Activated B cell treated with CpG ODN at 0.5 μM for 24 hours (primary cell): ENCODE measurements at regions not wholly inside any gene's neighbourhood (a gene's known extent, or its start where the extent isn't known, plus 50 kb on each side); places are given as distances from the start of the nearest gene placed in this dataset.

Source experiments
- ATAC-seq: fragments of 200-7000 bp; cut with Tn5 transposase; one replicate; pipeline ENCODE4 v1.10.0; 2021; ENCODE audit warnings: low read depth, mild to moderate bottlenecking, moderate library complexity
- CTCF ChIA-PET: fragments of 350-600 bp; sonication (Branson Sonifier 250); formaldehyde crosslinking; loops from one replicate; lab custom pipeline; 2021; ENCODE audit warnings: antibody characterized with exemption; lab: Charles Lee
- POLR2A ChIA-PET: fragments of 350-600 bp; sonication (Branson Sonifier 250); formaldehyde crosslinking; loops from one replicate; lab custom pipeline; 2021; ENCODE audit warnings: antibody characterized with exemption; lab: Charles Lee
- DNase-seq: peaks from one replicate; pipeline ENCODE4 v3.0.0; 2022
- H3K27ac Mint-ChIP-seq: one replicate; pipeline ENCODE4 v1.8.0; 2020; ENCODE audit warnings: mixed read lengths
- H3K27me3 Mint-ChIP-seq: one replicate; pipeline ENCODE4 v1.8.0; 2021; ENCODE audit warnings: mixed read lengths
- H3K36me3 Mint-ChIP-seq: one replicate; pipeline ENCODE4 v1.8.0; 2021; ENCODE audit warnings: low read depth, mixed read lengths
- H3K4me1 Mint-ChIP-seq: one replicate; pipeline ENCODE4 v1.8.0; 2021; ENCODE audit warnings: mixed read lengths
- H3K4me3 Mint-ChIP-seq: one replicate; pipeline ENCODE4 v1.8.0; 2020; ENCODE audit warnings: mild to moderate bottlenecking, mixed read lengths
- H3K9me3 Mint-ChIP-seq: one replicate; pipeline ENCODE4 v1.8.0; 2020; ENCODE audit warnings: mixed read lengths
- CTCF ChIP-seq: fragments of 200-600 bp; IDR thresholded peaks from one replicate; pipeline ENCODE4 v1.8.0; 2022; ENCODE audit warnings: antibody characterized with exemption, mild to moderate bottlenecking
- intact Hi-C: fragments of 100-400 bp; cut with micrococcal nuclease; formaldehyde crosslinking; loops from one replicate; pipeline ENCODE4 v1.15.1; 2024

DNA sequence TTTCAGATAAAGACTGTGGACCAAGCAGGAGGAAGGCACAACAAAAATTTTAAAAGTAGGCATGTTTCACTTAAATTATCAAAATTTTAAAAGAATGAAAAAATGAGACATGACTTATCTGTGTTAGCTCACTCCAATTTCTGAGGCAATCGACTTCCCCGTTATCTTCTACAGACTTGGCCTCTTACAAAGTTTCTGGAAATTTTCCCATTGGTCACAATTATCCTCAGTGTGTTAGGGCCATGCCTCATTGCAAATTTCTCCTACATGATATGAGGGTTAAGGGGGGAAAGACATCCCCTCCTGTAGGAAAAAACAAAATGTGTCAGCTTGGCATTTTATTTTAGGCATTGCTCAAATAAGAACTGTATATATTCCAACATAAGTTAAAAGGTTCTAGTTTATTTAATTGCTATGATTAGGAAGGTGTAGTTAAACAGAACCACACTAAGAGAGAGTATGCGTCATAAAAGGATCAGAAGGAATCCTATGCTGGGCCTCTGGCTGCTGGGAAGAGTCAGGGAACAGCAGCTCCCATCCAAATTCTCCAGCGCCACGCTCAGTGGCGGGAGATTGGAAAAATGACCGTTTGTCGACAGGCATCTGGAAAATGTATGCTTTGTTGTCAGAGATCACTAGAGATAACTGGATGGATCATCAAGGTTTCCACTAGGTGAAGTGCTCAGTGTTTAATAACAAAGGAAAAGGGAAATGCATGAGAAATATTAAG is 463.6 kb upstream of the NR2F2 start:
- Mint-ChIP-seq H3K36me3 (no peaks in the 10 kb centered on the region), H3K27ac (no peak overlapping the region), H3K4me3 (no peak overlapping the region), H3K9me3 (no peaks in the 10 kb centered on the region), H3K27me3 (no peaks in the 10 kb centered on the region), H3K4me1 (no peaks in the 10 kb centered on the region)
- TF ChIP-seq CTCF, result no peak
- DNase-seq (no peak), ATAC-seq (no peak)
- intact Hi-C loops, result no loop called here
- CTCF ChIA-PET, result no interaction called here
- POLR2A ChIA-PET, result no interaction called here

DNA sequence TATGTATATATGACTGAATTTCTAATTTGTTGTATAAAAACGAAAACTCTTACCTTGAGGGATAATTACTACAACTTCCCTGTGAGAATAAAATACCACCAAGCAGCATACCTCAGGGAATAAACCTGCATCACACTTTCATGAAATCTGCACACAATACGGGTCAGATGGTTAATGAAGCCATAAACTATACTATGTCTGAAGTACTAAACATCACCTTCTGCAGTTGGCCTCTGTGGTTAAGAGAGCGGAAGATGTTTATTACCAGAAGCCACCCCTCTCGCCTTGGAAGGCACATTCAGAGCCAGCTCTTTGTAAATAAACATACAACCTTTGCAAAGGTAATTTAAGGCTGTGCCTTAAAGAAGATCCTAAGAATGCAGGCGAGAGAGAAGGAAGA is 462.1 kb upstream of the NR2F2 start:
- no peaks in the 10 kb centered on the region for H3K9me3 Mint-ChIP-seq
- H3K4me3 Mint-ChIP-seq, result no peak overlapping the region
- ATAC-seq (no peak), DNase-seq (no peak)
- no peaks in the 10 kb centered on the region for H3K4me1 Mint-ChIP-seq
- ChIA-PET POLR2A (no interaction called here), CTCF (no interaction called here)
- H3K36me3 Mint-ChIP-seq, result no peaks in the 10 kb centered on the region
- no peak for TF ChIP-seq CTCF
- no peaks in the 10 kb centered on the region for H3K27me3 Mint-ChIP-seq
- intact Hi-C loops, result no loop called here
- H3K27ac Mint-ChIP-seq, result no peak overlapping the region

DNA sequence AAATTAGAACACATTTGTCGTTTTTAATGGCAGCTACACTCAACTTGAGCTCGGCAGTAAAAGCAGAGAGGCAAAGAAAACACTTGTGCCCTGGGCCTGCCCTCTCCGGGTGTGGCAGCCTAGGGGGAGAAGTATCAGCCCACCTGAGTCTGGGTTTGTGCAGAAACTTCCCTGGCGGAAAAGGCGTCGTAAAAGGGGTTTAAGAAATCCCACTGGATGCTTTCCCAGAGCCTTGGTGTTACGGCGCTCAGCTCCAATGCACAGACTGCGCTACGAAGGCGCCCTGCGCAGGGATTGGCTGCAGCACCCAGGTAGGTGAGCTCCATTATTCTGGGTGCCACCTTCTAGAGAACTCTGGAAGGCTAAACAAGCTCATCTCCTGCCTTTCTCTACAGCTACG is 461.5 kb upstream of the NR2F2 start:
- intact Hi-C loops, result no loop called here
- H3K27ac Mint-ChIP-seq, result no peak overlapping the region

DNA sequence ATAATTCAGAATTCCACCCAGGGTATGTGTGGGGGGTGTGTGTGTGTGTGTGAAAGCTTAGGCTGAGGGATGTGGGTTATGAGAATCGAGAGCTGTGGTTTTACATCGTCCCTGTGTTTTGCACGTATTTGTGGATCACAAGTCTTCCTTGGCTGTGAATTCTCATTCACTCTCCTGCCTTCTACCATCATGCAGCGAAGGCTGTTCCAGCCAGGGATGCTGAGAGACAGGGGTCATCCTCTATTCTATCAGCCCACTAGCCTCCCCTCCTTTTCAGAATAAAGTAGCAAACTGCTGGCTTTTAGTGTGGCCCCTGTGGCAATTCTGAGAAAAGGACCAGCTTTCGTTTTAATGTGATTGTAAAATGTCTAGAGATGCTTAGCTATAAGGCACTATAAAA is 460.6 kb upstream of the NR2F2 start:
- H3K4me1 Mint-ChIP-seq, result no peaks in the 10 kb centered on the region
- H3K36me3 Mint-ChIP-seq, result no peaks in the 10 kb centered on the region
- intact Hi-C loops, result no loop called here
- TF ChIP-seq CTCF, result no peak
- POLR2A ChIA-PET, result no interaction called here
- no peak overlapping the region for H3K4me3 Mint-ChIP-seq
- H3K9me3 Mint-ChIP-seq, result no peaks in the 10 kb centered on the region
- DNase-seq (no peak), ATAC-seq (no peak)
- H3K27ac Mint-ChIP-seq, result no peak overlapping the region
- CTCF ChIA-PET, result no interaction called here
- no peaks in the 10 kb centered on the region for H3K27me3 Mint-ChIP-seq

More for the DNA sequence above, 461.5 kb upstream of the NR2F2 start:
- Mint-ChIP-seq H3K4me3 (no peak overlapping the region), H3K9me3 (no peaks in the 10 kb centered on the region), H3K4me1 (no peaks in the 10 kb centered on the region), H3K27me3 (no peaks in the 10 kb centered on the region), H3K36me3 (no peaks in the 10 kb centered on the region)
- no peak for TF ChIP-seq CTCF
- CTCF ChIA-PET, result no interaction called here
- POLR2A ChIA-PET, result no interaction called here
- no peak for DNase-seq
- ATAC-seq, result no peak

GRCh38 chr15:95872366-95872771 is 458.1 kb upstream of the NR2F2 start:
- CTCF ChIA-PET, result no interaction called here
- Mint-ChIP-seq H3K27me3 (no peaks in the 10 kb centered on the region), H3K36me3 (no peaks in the 10 kb centered on the region), H3K9me3 (no peaks in the 10 kb centered on the region), H3K27ac (no peak overlapping the region), H3K4me3 (no peak overlapping the region), H3K4me1 (no peaks in the 10 kb centered on the region)
- POLR2A ChIA-PET, result no interaction called here
- intact Hi-C loops, result no loop called here
- no peak for TF ChIP-seq CTCF
- DNase-seq, result no peak
- no peak for ATAC-seq
